ENCODE measurements at regions not wholly inside any gene's neighbourhood (a gene's known extent, or its start where the extent isn't known, plus 50 kb on each side); places are given as distances from the start of the nearest gene placed in this dataset.

- Histone ChIP-seq H3K27ac (no peak overlapping the region), H3K36me3 (ENCODE audit: control insufficient read depth, insufficient read depth, low read length) (no peaks in the 10 kb centered on the region), H3K9me3 (ENCODE audit: control insufficient read depth, low read length) (no peaks in the 10 kb centered on the region), H2AFZ (no peak overlapping the region), H3K4me1 (no peaks in the 10 kb centered on the region), H3K79me2 (no peaks in the 10 kb centered on the region), H3K4me3 (ENCODE audit: low read depth, low read length) (no peak overlapping the region), H3K9ac (no peak overlapping the region), H3K27me3 (ENCODE audit: control insufficient read depth, insufficient read depth, low read length) (no peaks in the 10 kb centered on the region), H3K4me2 (ENCODE audit: low read length) (no peak overlapping the region)
- no peak for TF ChIP-seq CTCF (IDR thresholded peaks at IDR 0.05)
These were observed 857.4 kb downstream of the TDRD15 start for GRCh38 chr2:21981127-21981526.

GRCh38 chr2:21993002-21993401 lies 869.2 kb downstream of the TDRD15 start:
- Histone ChIP-seq H3K27ac (no peak overlapping the region), H3K9ac (no peak overlapping the region), H3K36me3 (ENCODE audit: control insufficient read depth, insufficient read depth, low read length) (no peaks in the 10 kb centered on the region), H3K4me3 (ENCODE audit: low read depth, low read length) (no peak overlapping the region), H2AFZ (no peak overlapping the region), H3K4me2 (ENCODE audit: low read length) (no peak overlapping the region), H3K9me3 (ENCODE audit: control insufficient read depth, low read length) (no peaks in the 10 kb centered on the region), H3K27me3 (ENCODE audit: control insufficient read depth, insufficient read depth, low read length) (no peaks in the 10 kb centered on the region), H3K79me2 (no peaks in the 10 kb centered on the region), H3K4me1 (no peaks in the 10 kb centered on the region)
- TF ChIP-seq CTCF (IDR thresholded peaks at IDR 0.05): no peak

GRCh38 chr2:21996339-21996738 lies 872.6 kb downstream of the TDRD15 start:
- Histone ChIP-seq H3K9me3 (ENCODE audit: control insufficient read depth, low read length) (no peaks in the 10 kb centered on the region), H3K36me3 (ENCODE audit: control insufficient read depth, insufficient read depth, low read length) (no peaks in the 10 kb centered on the region), H3K9ac (no peak overlapping the region), H3K4me1 (no peaks in the 10 kb centered on the region), H3K4me3 (ENCODE audit: low read depth, low read length) (no peak overlapping the region), H3K27ac (no peak overlapping the region), H3K79me2 (no peaks in the 10 kb centered on the region), H2AFZ (no peak overlapping the region), H3K27me3 (ENCODE audit: control insufficient read depth, insufficient read depth, low read length) (no peaks in the 10 kb centered on the region), H3K4me2 (ENCODE audit: low read length) (no peak overlapping the region)
- no peak for TF ChIP-seq CTCF (IDR thresholded peaks at IDR 0.05)

- no peak overlapping the region for H3K4me3 ChIP-seq (ENCODE audit: low read depth, low read length)
- H3K27me3 ChIP-seq (ENCODE audit: control insufficient read depth, insufficient read depth, low read length): no peaks in the 10 kb centered on the region
- no peaks in the 10 kb centered on the region for H3K9me3 ChIP-seq (ENCODE audit: control insufficient read depth, low read length)
- H3K27ac ChIP-seq: no peak overlapping the region
- H3K4me1 ChIP-seq: no peaks in the 10 kb centered on the region
- TF ChIP-seq CTCF (IDR thresholded peaks at IDR 0.05): no peak
- H2AFZ ChIP-seq: no peak overlapping the region
- no peaks in the 10 kb centered on the region for H3K36me3 ChIP-seq (ENCODE audit: control insufficient read depth, insufficient read depth, low read length)
- H3K79me2 ChIP-seq: no peaks in the 10 kb centered on the region
- H3K4me2 ChIP-seq (ENCODE audit: low read length): no peak overlapping the region
- no peak overlapping the region for H3K9ac ChIP-seq
These were observed 875.8 kb downstream of the TDRD15 start for GRCh38 chr2:21999522-21999921.

- no peak for TF ChIP-seq CTCF (IDR thresholded peaks at IDR 0.05)
- H3K4me1 ChIP-seq: no peaks in the 10 kb centered on the region
- no peaks in the 10 kb centered on the region for H3K36me3 ChIP-seq (ENCODE audit: control insufficient read depth, insufficient read depth, low read length)
- H3K79me2 ChIP-seq: no peaks in the 10 kb centered on the region
- H3K27me3 ChIP-seq (ENCODE audit: control insufficient read depth, insufficient read depth, low read length): no peaks in the 10 kb centered on the region
- H3K27ac ChIP-seq: no peak overlapping the region
- no peak overlapping the region for H3K4me3 ChIP-seq (ENCODE audit: low read depth, low read length)
- no peak overlapping the region for H2AFZ ChIP-seq
- no peak overlapping the region for H3K4me2 ChIP-seq (ENCODE audit: low read length)
- H3K9ac ChIP-seq: no peak overlapping the region
- H3K9me3 ChIP-seq (ENCODE audit: control insufficient read depth, low read length): no peaks in the 10 kb centered on the region
These were observed 878.3 kb downstream of the TDRD15 start for GRCh38 chr2:22002066-22002465.

All from parathyroid adenoma (tissue), 2 donors.